IMR-90 (cell line): ENCODE measurements at regions not wholly inside any gene's neighbourhood (a gene's known extent, or its start where the extent isn't known, plus 50 kb on each side); places are given as distances from the start of the nearest gene placed in this dataset.

Experiments used
- ATAC-seq: fragments of 200-7000 bp; cut with Tn5 transposase; 2 replicates; pipeline ENCODE4 v1.9.1; 2020; ENCODE audit warnings: low read depth, mild to moderate bottlenecking, moderate library complexity
- BruUV-seq: library from RNA; stranded (reverse); fragments of 400-500 nt; replicated peaks from 2 replicates; lab custom pipeline; 2021; lab: Mats Ljungman, UMichigan
- CTCF ChIA-PET: fragments of 300-600 bp; formaldehyde crosslinking; extraction: SDS; loops from one replicate; lab custom pipeline; 2021; ENCODE audit warnings: antibody characterized with exemption; lab: Yijun Ruan, JAX
- POLR2A ChIA-PET: fragments of 300-600 bp; sonication (Branson Sonifier 250); formaldehyde crosslinking; loops from one replicate; lab custom pipeline; 2022; ENCODE audit warnings: antibody characterized with exemption; ENCODE audit not compliant: unreplicated experiment; lab: Charles Lee
- DNase-seq: peaks from one replicate; pipeline ENCODE4 v3.0.0; 2013
- H2AFZ ChIP-seq: replicated peaks from 2 replicates; pipeline ENCODE3; 2013; ENCODE audit warnings: low read length, mild to moderate bottlenecking; ENCODE audit not compliant: poor library complexity
- H2AK5ac ChIP-seq: 2 replicates; pipeline ENCODE4 v1.6.1; 2013; ENCODE audit warnings: low read depth, low read length, inconsistent platforms
- H2AK9ac ChIP-seq: replicated peaks from 2 replicates; pipeline ENCODE3; 2013; ENCODE audit warnings: mild to moderate bottlenecking, low read depth, low read length, moderate library complexity; ENCODE audit not compliant: poor library complexity
- H2BK120ac ChIP-seq: 2 replicates; pipeline ENCODE4 v1.6.1; 2013; ENCODE audit warnings: low read depth, low read length, inconsistent platforms
- H2BK15ac ChIP-seq: 3 replicates; pipeline ENCODE4 v1.6.1; 2013; ENCODE audit warnings: low read depth, low read length, inconsistent platforms
- H2BK20ac ChIP-seq: 2 replicates; pipeline ENCODE4 v1.6.1; 2013; ENCODE audit warnings: low read depth, mild to moderate bottlenecking, inconsistent platforms, low read length, moderate library complexity
- H2BK5ac ChIP-seq: 2 replicates; pipeline ENCODE4 v1.6.1; 2013; ENCODE audit warnings: mild to moderate bottlenecking, low read depth, low read length, inconsistent platforms; ENCODE audit not compliant: poor library complexity, severe bottlenecking
- H3K14ac ChIP-seq: replicated peaks from 2 replicates; pipeline ENCODE4 v1.6.1; 2013; ENCODE audit warnings: low read depth, low read length, inconsistent platforms
- H3K18ac ChIP-seq: 2 replicates; pipeline ENCODE4 v1.6.1; 2013; ENCODE audit warnings: low read depth, low read length, control low read depth
- H3K23ac ChIP-seq: 2 replicates; pipeline ENCODE4 v1.6.1; 2013; ENCODE audit warnings: low read depth, low read length, inconsistent platforms
- H3K27ac ChIP-seq: 2 replicates; pipeline ENCODE4 v1.5.1; 2013; ENCODE audit warnings: mild to moderate bottlenecking, control low read depth, low read length; ENCODE audit not compliant: insufficient read depth
- H3K27me3 ChIP-seq: 2 replicates; pipeline ENCODE4 v1.6.1; 2013; ENCODE audit warnings: low read length; ENCODE audit not compliant: control insufficient read depth, insufficient read depth
- H3K36me3 ChIP-seq: 2 replicates; pipeline ENCODE4 v1.6.1; 2013; ENCODE audit warnings: low read length, mixed read lengths; ENCODE audit not compliant: control insufficient read depth, insufficient read depth
- H3K4ac ChIP-seq: 2 replicates; pipeline ENCODE4 v1.6.1; 2013; ENCODE audit warnings: low read depth, low read length, inconsistent platforms
- H3K4me1 ChIP-seq: 2 replicates; pipeline ENCODE4 v1.6.1; 2013; ENCODE audit warnings: low read length, mixed read lengths; ENCODE audit not compliant: control insufficient read depth, insufficient read depth
- H3K4me2 ChIP-seq: 2 replicates; pipeline ENCODE4 v1.6.1; 2013; ENCODE audit warnings: low read depth, mild to moderate bottlenecking, control low read depth, low read length, moderate library complexity
- H3K4me3 ChIP-seq: 2 replicates; pipeline ENCODE4 v1.5.1; 2013; ENCODE audit warnings: low read depth, mild to moderate bottlenecking, control low read depth, low read length, moderate library complexity; ENCODE audit not compliant: insufficient read depth
- H3K56ac ChIP-seq: 2 replicates; pipeline ENCODE4 v1.6.1; 2013; ENCODE audit warnings: low read length, inconsistent platforms; ENCODE audit not compliant: insufficient read depth; ENCODE audit errors: extremely low read depth
- H3K79me1 ChIP-seq, 2 experiments: 2 replicates each; pipeline ENCODE4 v1.6.1; 2013; ENCODE audit warnings: low read length in 2 of 2, inconsistent platforms in 1 of 2, low read depth in 1 of 2
- H3K9ac ChIP-seq: 2 replicates; pipeline ENCODE4 v1.6.1; 2013; ENCODE audit warnings: low read depth, low read length, control low read depth
- H3K9me1 ChIP-seq: 2 replicates; pipeline ENCODE4 v1.6.1; 2013; ENCODE audit warnings: low read length, inconsistent platforms; ENCODE audit not compliant: insufficient read depth
- H3K9me3 ChIP-seq: 2 replicates; pipeline ENCODE4 v1.6.1; 2013; ENCODE audit warnings: low read length; ENCODE audit not compliant: control insufficient read depth, insufficient read depth
- H4K20me1 ChIP-seq: 2 replicates; pipeline ENCODE4 v1.6.1; 2013; ENCODE audit warnings: low read length, inconsistent platforms; ENCODE audit not compliant: insufficient read depth
- H4K5ac ChIP-seq: 2 replicates; pipeline ENCODE4 v1.6.1; 2013; ENCODE audit warnings: mild to moderate bottlenecking, low read depth, low read length, control low read depth
- H4K8ac ChIP-seq, 2 experiments: 2 replicates each; pipeline ENCODE4 v1.6.1; 2013; ENCODE audit warnings: low read depth in 2 of 2, low read length in 2 of 2, control low read depth in 1 of 2, inconsistent platforms in 1 of 2
- H4K91ac ChIP-seq: 2 replicates; pipeline ENCODE4 v1.6.1; 2013; ENCODE audit warnings: low read depth, low read length, inconsistent platforms; ENCODE audit not compliant: insufficient read depth
- BHLHE40 ChIP-seq: fragments of 150-350 bp; IDR thresholded peaks from 2 replicates; pipeline ENCODE4 v1.6.1; 2016; ENCODE audit warnings: mild to moderate bottlenecking, low read depth, low read length
- CEBPB ChIP-seq: IDR thresholded peaks from 2 replicates; pipeline ENCODE4 v1.6.1; 2012; ENCODE audit warnings: low read depth, low read length, improper control_type of control experiment
- CHD1 ChIP-seq: IDR thresholded peaks from 2 replicates; pipeline ENCODE4 v1.6.1; 2012; ENCODE audit warnings: low read depth, low read length, improper control_type of control experiment
- CTCF ChIP-seq: conservative IDR thresholded peaks from 2 replicates; pipeline ENCODE4 v1.5.1; 2012; ENCODE audit warnings: mild to moderate bottlenecking, low read depth, low read length, improper control_type of control experiment
- ELK1 ChIP-seq: fragments of 150-350 bp; IDR thresholded peaks from 2 replicates; pipeline ENCODE4 v1.6.1; 2016; ENCODE audit warnings: low read depth, mild to moderate bottlenecking, low read length, moderate library complexity, borderline replicate concordance
- FOS ChIP-seq: fragments of 150-350 bp; IDR thresholded peaks from 2 replicates; pipeline ENCODE4 v1.6.1; 2016; ENCODE audit warnings: low read depth, low read length
- MXI1 ChIP-seq: IDR thresholded peaks from 2 replicates; pipeline ENCODE4 v1.6.1; 2012; ENCODE audit warnings: low read depth, mild to moderate bottlenecking, low read length, moderate library complexity, borderline replicate concordance
- NFE2L2 ChIP-seq: fragments of 150-350 bp; IDR thresholded peaks from 2 replicates; pipeline ENCODE4 v1.6.1; 2016; ENCODE audit warnings: low read depth, mild to moderate bottlenecking, low read length
- RCOR1 ChIP-seq: IDR thresholded peaks from 2 replicates; pipeline ENCODE4 v1.6.1; 2012; ENCODE audit warnings: mild to moderate bottlenecking, low read length, improper control_type of control experiment; ENCODE audit not compliant: insufficient replicate concordance
- RFX5 ChIP-seq: IDR thresholded peaks from 2 replicates; pipeline ENCODE4 v1.8.0; 2012; ENCODE audit warnings: low read depth, mild to moderate bottlenecking, low read length, moderate library complexity
- SMC3 ChIP-seq: fragments of 150-350 bp; IDR thresholded peaks from 2 replicates; pipeline ENCODE4 v1.6.1; 2016; ENCODE audit warnings: low read depth, mild to moderate bottlenecking, antibody characterized with exemption, low read length, moderate library complexity
- WGBS, 2 experiments: methylation state at CpG; one replicate each; pipeline versions ENCODE4 v1.1.5 to v1.1.7; 2013; ENCODE audit warnings: missing lambda C conversion rate in 2 of 2; ENCODE audit not compliant: insufficient read length in 1 of 2; ENCODE audit errors: extremely low coverage in 2 of 2; 5-methylcytosine and 5-hydroxymethylcytosine counted together
- dilution Hi-C: fragments of 300-500 bp; cut with HindIII; formaldehyde crosslinking; loops from one replicate; pipeline ENCODE4 v1.14.3; 2018; ENCODE audit warnings: low sequenced_read_pairs; ENCODE audit not compliant: unreplicated experiment
- in situ Hi-C: fragments of 300-500 bp; cut with MboI; formaldehyde crosslinking; loops from 3 replicates; pipeline ENCODE4 v1.14.3; 2019; ENCODE audit warnings: low sequenced_read_pairs, inconsistent platforms, mixed read lengths
- intact Hi-C: fragments of 100-400 bp; cut with micrococcal nuclease; formaldehyde crosslinking; loops from 2 replicates; pipeline ENCODE4 v1.10.0; 2022

GRCh38 chr2:146207417-146207816 lies 1637.4 kb upstream of the ACVR2A start:
- intact Hi-C loops (no loop called here), dilution Hi-C loops (no loop called here), in situ Hi-C loops (no loop called here)
- no peak overlapping the region for H4K91ac ChIP-seq
- no CpG with 5 or more reads among the region's 1 CpG for WGBS, 2 experiments
- no peaks in the 10 kb centered on the region for H3K4me1 ChIP-seq
- no peak overlapping the region for H3K4me3 ChIP-seq
- H3K79me1 ChIP-seq: no peaks in the 10 kb centered on the region
- BruUV-seq: no TSS peak
- H2AK9ac ChIP-seq: no peak overlapping the region
- H2AK5ac ChIP-seq: no peak overlapping the region
- no peak overlapping the region for H4K8ac ChIP-seq
- no peak overlapping the region for H2BK20ac ChIP-seq
- no peak overlapping the region for H2BK120ac ChIP-seq
- no peaks in the 10 kb centered on the region for H3K36me3 ChIP-seq
- H4K20me1 ChIP-seq: no peaks in the 10 kb centered on the region
- H3K23ac ChIP-seq: no peak overlapping the region
- no peak overlapping the region for H4K5ac ChIP-seq
- DNase-seq (no peak), ATAC-seq (no peak)
- no peak overlapping the region for H3K4ac ChIP-seq
- H3K9ac ChIP-seq: no peak overlapping the region
- H3K9me3 ChIP-seq: no peaks in the 10 kb centered on the region
- H3K18ac ChIP-seq: no peak overlapping the region
- H3K14ac ChIP-seq: no peak overlapping the region
- no peak overlapping the region for H3K27ac ChIP-seq
- H3K27me3 ChIP-seq: no peaks in the 10 kb centered on the region
- CTCF ChIA-PET: no interaction called here
- no peak overlapping the region for H2BK5ac ChIP-seq
- no peak overlapping the region for H3K4me2 ChIP-seq
- no peak overlapping the region for H3K56ac ChIP-seq
- no peaks in the 10 kb centered on the region for H3K9me1 ChIP-seq
- POLR2A ChIA-PET: no interaction called here
- H2BK15ac ChIP-seq: no peak overlapping the region
- no peak overlapping the region for H2AFZ ChIP-seq
- TF ChIP-seq CEBPB (no peak), FOS (no peak), SMC3 (no peak), RCOR1 (no peak), RFX5 (no peak), MXI1 (no peak), BHLHE40 (no peak), CTCF (no peak), NFE2L2 (no peak), ELK1 (no peak), CHD1 (no peak)
